HG02973 (cell line): ENCODE measurements at regions not wholly inside any gene's neighbourhood (a gene's known extent, or its start where the extent isn't known, plus 50 kb on each side); places are given as distances from the start of the nearest gene placed in this dataset.

Experiments used
- ATAC-seq: cut with Tn5 transposase; IDR thresholded peaks from one replicate; pipeline ENCODE4 v1.9.1; 2021; ENCODE audit warnings: moderate library complexity; ENCODE audit not compliant: unreplicated experiment

DNA sequence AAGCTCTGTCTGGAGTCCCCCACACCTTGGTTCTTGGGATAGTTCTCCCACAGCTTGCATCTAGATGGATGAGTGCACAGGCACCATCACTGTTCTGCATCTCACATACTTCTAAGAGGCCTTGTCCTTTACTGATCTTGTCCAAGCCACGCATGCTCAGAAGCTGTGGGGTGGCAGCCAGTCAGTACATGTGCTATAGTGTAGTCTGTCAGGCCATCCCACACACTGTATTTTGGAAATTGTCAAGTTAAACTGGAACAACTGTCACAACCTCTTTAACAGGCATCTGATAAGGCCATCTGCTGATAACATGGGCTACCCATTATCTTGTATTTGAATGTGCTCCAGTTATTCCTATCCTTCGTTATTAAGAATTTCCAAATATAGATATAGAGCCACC lies 296.5 kb upstream of the AZI2 start:
- no peak for ATAC-seq

DNA sequence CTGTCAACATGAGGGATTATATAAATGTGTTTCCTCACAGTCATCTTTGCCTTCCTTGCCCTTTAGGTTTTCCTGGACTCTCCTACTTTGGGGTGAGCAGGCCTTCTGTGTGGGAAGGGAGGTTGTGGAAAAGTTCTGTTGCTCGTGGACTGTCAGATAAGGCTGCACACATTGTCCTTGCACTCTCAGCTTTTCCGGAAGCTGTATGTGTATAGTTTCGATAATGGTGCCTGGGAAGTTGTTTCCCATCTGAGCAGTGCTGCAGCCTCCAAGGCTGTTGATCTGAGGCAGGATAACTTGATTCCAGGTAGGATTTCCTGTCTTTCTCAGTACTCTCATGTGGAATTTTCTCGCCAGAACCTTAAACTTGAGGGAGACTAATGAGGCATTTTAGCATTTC lies 297.8 kb upstream of the AZI2 start:
- ATAC-seq = no peak

GRCh38 chr3:28649266-28649665 lies 300.6 kb upstream of the AZI2 start:
- no peak for ATAC-seq

GRCh38 chr3:28651159-28651558 lies 302.5 kb upstream of the AZI2 start:
- ATAC-seq = no peak

DNA sequence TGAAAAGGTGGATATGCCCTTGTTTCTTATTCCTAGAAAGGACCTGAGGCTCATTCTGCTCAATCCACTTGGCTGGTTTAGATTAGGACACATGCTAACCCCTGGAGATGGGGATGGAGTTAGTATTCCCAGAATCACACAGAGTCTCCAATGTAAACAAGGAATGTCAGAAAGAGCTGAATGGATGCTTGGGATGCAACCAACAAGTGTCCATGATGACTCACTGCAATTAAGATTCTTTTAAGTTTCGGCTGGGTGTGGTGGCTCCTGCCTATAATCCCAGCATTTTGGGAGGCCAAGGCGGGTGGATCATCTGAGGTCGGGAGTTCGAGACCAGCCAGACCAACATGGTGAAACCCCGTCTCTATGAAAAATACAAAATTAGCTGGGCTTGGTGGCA lies 315.5 kb upstream of the AZI2 start:
- ATAC-seq = no peak

DNA sequence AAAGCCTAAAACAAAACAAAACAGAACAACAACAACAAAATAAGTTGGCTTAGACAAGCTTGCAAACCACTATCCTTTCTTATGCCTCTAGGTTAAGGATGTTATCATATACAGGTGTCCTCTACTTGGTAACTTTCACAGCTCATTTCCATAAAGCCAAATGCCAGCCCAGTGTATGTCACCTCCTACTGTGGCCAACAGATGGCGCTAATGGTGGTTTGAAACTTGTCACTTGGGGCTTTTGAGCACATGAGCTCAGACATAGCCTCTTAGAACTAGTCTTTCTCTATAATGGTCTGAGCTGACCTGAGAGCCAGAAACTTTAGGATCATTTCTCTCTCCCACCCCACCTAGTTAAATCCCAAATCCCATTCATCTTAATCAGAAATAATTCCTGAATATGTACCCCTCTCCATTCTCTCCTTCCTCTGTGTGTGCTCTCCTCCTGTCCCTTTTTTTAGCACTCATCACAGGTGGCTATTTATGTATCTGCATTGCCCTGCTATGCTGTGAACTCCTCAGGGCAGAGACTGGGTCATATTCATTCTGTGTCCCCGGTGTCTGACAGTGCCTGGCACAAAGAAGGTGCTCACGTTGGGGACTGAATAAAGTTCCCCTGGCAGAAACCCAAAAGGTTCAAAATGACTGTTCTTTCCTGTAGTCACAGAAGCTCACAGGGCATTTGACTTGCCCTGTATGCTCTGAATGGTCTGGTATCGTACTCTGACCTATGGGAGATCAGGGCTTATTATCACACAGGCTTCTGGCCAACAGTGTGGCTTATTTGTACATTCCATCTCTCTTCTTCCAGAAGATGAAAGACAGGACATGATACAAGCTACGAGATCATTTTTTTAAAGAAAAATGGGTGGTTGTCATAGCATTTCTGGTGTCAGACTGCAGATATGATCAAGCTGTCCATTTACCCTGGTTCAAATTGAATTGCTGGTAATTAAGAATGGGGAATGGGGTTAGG lies 319.3 kb upstream of the AZI2 start:
- peak; percentile 96 for ATAC-seq

GRCh38 chr3:28669870-28670269 lies 321.2 kb upstream of the AZI2 start:
- no peak for ATAC-seq

DNA sequence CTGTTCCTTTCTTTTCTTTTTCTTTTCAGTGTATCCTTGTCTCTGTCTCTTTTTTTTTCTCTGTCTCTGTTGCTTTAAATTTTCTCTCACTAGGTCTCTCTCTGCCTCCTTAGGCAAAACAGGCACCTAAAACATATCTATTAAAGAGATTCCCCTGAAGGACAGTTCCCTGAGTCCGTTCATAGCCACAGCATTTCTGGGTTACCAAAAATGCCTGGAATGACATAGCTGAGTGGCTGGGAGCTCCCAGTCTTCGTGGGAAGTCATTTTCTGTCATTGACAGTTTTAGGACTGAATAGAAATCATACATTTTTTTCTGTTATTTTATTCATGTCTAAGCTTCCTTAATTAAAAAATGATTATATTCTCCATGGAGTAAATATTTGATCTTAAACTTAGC lies 323.8 kb upstream of the AZI2 start:
- no peak for ATAC-seq

DNA sequence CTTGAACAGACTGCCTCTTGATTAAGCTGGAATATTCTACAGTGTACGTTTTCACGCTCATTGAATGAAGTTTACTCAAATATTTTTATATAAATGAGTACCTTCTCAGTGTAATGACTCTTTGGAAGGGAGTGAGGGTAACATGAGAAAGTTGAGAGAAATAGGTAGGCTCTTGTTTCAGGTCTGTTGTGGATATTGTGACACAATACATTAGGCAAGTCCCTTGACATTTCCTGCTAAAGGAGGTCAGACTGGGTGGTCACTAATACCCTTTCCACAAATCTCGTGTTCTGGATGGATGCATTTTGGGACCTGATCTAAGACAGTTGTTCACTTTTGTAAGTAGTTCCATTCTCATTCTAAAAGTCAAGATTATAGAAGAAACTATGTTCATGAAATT lies 324.8 kb upstream of the AZI2 start:
- no peak for ATAC-seq

- no peak for ATAC-seq
Measured at GRCh38 chr3:28674212-28674611, 325.6 kb upstream of the AZI2 start.

- no peak for ATAC-seq
Measured at GRCh38 chr3:28677581-28677980, 329.0 kb upstream of the AZI2 start.

DNA sequence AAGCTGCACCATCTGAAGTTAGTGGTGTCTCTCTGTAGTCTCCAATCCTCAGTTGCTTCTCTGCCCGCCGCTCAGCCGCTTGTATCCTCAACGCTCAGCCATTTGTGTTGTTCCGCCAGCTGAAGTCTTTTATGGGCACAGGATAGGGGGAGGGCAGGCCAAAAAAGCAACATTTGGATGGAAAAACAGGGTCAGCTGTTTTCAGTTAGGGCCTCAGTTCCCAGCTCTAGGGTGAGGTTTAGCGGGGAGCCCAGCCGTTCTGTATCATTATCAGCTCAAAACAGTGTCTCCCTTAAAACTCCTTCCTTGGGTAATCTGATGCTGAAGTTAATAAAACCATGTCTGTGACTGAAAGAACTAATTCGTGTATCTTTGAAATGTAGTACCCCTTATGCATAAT lies 329.5 kb upstream of the AZI2 start:
- no peak for ATAC-seq

- ATAC-seq = no peak
Measured at GRCh38 chr3:28680050-28680449, 331.4 kb upstream of the AZI2 start.

GRCh38 chr3:28682121-28682520 lies 333.5 kb upstream of the AZI2 start:
- no peak for ATAC-seq

DNA sequence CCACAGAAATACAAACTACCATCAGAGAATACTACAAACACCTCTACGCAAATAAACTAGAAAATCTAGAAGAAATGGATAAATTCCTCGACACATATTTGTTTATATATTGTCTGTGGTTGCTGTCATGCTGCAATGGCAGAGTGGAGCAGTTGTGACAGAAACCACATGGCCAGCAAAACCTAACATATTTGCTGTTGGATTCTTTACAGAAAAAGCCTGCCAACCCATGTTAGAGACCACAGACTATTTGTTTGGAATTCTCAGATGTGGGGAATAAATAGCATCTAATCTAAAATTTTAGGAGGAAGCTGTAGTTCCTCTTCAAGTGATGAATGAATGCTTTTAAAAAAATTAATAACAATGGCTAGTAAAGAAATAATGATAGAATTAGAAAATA lies 341.6 kb upstream of the AZI2 start:
- no peak for ATAC-seq

DNA sequence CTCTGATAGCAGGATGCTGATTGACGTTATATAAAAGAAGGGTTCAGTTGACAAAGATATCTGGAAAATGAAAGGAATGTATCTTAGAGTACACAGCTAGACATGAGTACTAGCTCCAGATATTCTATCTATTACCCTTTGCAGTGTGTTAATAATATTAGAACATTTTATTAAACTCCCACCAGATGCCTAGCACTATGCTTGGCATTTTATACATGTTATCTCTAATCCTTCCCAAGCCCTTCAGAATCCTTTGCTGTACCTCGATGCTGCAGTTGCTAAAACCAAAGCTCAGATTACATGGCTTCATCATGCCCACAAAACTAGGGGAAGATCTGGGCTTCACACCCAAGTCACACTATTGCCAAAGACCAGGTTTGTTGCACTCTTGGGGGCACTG lies 350.1 kb upstream of the AZI2 start:
- no peak for ATAC-seq

DNA sequence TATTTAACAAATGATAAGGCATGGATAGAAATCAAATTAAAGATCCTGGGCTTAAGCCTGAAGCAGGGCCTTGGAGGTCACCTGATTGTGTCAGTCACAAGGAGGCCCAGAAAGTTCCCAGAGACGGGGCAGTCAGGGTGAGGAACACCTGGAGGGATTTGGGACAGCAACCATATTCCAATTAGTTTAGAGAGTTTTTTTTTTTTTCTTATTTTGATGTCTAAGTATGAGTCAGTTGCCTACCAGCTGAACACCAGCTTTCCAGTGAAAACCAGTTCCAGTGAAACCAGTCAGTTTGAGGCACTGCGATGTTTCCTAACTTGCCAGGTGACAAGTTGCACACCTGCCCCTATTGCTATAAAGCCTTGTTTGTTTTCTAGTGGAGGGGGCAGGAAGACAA lies 350.7 kb upstream of the AZI2 start:
- no peak for ATAC-seq

DNA sequence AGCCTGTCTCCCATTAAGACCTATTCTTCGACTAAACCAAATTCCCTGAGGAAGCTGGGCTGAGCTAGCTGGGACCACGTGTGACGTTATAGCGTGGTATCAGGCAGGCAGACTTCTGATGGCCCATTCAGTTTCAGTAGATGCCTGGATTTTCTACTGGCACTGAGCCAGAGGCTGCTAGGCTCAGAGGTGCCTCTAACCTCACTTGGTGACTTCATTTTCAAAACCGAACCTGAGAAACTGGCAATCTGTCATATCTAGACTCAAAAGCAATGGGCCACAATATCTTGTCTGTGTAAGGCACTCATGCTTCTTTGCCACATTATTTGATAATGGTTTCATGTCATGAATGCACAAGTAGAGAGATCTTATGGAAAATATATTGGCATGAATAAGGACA lies 352.1 kb upstream of the AZI2 start:
- no peak for ATAC-seq

DNA sequence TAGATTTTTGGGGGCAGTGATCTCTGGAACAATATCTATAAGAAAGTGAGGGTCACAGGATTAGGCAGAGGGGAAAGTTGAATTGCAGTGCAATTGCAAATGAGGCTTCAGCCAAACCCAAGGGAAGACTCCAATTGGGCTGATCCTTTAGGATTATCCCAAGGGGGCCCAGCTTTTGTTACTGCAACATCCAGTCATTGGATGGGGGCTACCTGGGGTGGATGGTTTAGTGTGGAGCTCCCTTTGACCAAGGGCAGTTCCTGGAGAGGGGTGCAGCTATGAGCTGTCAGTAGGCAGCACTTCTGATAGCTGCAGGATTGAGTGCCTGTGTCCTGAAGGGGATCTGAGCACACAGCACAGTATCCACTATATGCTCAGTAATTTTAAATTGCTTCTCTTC lies 355.2 kb upstream of the AZI2 start:
- no peak for ATAC-seq

GRCh38 chr3:28711293-28711692 lies 362.7 kb upstream of the AZI2 start:
- no peak for ATAC-seq

DNA sequence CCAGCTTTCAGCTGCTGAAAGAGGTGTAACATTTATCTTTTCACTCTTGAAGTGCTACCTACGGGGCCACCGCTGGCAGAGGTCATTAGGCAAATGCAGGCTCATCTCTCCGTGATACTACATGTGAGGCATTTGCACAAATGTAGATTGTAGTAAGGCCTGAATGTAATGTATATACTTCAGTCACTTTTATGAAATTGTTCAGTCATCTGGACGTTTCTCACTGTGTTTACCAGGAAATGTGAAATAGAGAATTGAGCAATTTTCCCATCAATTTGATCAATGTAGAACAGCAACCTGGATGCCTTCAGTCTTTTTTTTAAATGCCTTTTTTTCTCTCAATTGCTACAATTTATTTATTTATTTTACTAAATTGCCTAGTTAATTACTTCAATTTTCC lies 368.3 kb upstream of the AZI2 start:
- no peak for ATAC-seq

GRCh38 chr3:28718074-28718849 lies 369.6 kb upstream of the AZI2 start:
- ATAC-seq = no peak
